ENCODE measurements at regions not wholly inside any gene's neighbourhood (a gene's known extent, or its start where the extent isn't known, plus 50 kb on each side); places are given as distances from the start of the nearest gene placed in this dataset.

DNA sequence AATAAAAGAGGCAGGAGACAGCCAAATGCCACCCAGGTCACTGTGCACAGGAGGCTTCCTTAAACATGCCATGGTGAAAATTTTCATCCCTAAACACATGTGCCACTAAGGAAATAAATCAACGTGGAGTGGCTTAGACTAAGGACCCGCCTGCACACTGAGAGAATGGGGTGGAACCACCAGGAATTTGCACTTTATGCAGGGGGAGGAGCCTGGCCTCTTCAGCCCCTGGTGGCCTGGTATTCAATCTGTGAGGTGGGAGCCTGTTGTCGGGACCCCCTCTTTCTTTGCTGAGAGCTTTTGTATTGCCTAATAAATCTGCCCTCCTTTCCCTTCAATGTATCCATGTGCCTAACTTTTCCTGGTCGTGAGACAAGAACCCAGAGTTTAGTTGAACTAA lies 204.6 kb upstream of the NRP1 start:
- TF ChIP-seq EZH2 (IDR thresholded peaks at IDR 0.05; ENCODE audit: insufficient read depth, poor library complexity, severe bottlenecking) = no peak
- TF ChIP-seq EZH2phosphoT487 (IDR thresholded peaks at IDR 0.05; ENCODE audit: insufficient read depth, low read depth) = no peak
